ENCODE measurements at regions not wholly inside any gene's neighbourhood (a gene's known extent, or its start where the extent isn't known, plus 50 kb on each side); places are given as distances from the start of the nearest gene placed in this dataset.
A peak's percentile ranks its signal among the peaks of the same experiment; 100 is the strongest.

DNA sequence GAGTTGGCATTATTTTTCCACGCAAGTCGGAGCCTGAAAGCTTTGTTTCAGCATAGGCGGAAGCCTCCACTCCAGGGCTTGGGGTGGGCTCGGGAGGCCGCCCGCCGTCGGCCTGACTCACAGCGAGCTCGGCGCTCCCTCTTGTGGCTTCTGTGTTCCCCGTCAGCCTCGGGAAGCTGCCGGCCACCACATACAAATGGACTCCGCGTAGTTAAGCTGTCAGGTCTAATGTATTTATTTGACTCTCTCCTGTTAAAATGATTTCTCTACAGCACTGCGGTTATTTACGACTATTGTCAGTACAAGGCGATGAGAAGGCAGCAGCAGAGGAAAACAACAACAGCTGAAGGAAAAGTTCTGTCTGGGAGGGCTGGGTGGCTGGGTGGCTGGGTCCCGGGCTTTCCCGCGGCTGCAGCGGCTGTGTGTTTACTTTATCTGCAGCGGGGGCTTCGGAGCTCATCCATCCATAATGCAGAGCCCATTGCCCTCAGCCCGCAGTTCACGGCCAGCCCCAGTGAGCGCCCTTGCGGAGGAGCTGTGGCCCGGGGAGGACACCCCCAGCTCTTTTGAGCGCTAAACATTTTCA is 375.7 kb upstream of the CAMK1G start:
- peak; percentile 24 for DNase-seq (ENCODE audit: low spot score)
- ATAC-seq (ENCODE audit: low FRiP score), result peak; percentile 87
- TF ChIP-seq, protein P1, sequence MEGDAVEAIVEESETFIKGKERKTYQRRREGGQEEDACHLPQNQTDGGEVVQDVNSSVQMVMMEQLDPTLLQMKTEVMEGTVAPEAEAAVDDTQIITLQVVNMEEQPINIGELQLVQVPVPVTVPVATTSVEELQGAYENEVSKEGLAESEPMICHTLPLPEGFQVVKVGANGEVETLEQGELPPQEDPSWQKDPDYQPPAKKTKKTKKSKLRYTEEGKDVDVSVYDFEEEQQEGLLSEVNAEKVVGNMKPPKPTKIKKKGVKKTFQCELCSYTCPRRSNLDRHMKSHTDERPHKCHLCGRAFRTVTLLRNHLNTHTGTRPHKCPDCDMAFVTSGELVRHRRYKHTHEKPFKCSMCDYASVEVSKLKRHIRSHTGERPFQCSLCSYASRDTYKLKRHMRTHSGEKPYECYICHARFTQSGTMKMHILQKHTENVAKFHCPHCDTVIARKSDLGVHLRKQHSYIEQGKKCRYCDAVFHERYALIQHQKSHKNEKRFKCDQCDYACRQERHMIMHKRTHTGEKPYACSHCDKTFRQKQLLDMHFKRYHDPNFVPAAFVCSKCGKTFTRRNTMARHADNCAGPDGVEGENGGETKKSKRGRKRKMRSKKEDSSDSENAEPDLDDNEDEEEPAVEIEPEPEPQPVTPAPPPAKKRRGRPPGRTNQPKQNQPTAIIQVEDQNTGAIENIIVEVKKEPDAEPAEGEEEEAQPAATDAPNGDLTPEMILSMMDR (IDR thresholded peaks at IDR 0.05), result peak in 1 of 3 donors; percentile 50

DNA sequence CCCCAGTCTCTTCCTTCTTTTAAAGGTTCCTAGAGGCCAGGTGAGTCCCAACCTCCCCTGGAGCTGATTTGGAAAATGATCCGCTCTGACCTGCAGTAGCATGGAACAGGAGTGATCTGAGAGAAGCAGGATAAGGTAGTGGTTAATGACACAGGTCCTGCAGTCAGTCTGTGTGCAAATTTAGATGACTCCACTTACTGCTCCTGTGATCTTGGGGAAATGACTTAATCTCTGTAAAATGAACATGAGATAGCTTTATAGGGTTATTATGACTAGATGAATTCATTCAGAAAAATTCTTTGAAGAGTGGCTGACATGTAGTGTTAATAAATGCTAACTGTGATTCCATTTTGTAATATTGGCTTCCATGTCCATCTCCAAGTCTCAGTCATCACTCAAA is 374.9 kb upstream of the CAMK1G start:
- ATAC-seq (ENCODE audit: low FRiP score) (no peak), DNase-seq (ENCODE audit: low spot score) (no peak)

DNA sequence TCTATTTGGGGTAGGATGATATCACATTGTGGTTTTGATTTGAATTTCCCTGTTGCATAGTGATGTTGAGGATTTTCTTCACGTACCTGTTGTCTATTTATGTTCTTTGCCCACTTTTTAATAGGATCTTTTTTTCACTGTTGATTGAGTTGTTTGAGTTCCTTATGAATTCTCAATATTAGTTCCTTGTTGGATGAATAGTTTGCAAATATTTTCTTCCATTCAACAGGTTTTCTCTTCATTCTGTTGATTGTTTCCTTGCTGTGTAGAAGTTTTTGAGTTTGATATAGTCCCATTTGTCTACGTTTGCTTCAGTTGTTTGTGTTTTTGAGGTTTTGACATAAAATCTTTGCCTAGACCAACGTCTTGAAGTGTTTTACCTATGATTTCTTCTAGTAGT is 369.5 kb upstream of the CAMK1G start:
- TF ChIP-seq, protein P1 (IDR thresholded peaks at IDR 0.05), result no peak
- ATAC-seq (ENCODE audit: low FRiP score) (no peak), DNase-seq (ENCODE audit: low spot score) (no peak)

More for the DNA sequence above, 374.9 kb upstream of the CAMK1G start:
- TF ChIP-seq, protein P1 (IDR thresholded peaks at IDR 0.05), result no peak

DNA sequence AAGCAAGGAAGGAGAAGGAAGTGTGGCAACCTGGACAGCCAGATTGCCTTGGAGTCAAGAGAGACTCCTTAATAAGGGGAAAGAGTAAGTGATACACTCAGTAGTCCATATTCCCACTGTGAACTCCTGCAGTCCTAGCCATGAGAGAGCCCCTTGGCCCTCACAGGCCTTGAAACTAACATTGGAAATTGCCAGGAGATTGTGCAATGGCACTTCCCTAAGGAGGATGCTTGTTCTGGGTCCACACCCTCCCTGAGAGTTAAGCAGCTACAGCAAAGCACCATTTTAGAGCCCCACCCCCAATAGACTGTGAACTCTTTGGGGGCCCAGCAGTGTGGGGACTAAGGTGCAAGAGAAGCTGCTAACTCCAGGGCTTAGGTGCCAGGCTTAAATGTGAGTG is 367.7 kb upstream of the CAMK1G start:
- no peak for DNase-seq (ENCODE audit: low spot score)
- TF ChIP-seq, protein P1 (IDR thresholded peaks at IDR 0.05), result no peak
- ATAC-seq (ENCODE audit: low FRiP score), result no peak

DNA sequence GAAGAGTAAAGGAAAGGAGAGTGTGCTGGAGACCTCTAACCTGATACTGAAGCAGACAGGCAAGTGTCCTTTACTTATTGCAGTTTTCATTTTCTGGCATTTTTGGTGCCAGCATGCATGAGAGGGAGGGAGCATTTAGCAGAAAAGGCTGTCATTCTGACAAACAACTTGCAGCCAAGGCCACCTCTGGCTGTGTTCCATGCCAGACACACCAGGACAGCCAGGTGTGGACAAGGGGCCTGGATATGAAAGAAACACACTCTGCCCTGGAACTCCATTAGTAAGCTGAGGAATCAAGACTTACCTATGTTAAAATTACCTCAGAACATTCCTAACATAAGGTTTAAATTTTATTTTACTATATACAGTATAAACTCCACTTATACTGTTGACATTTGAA is 365.4 kb upstream of the CAMK1G start:
- TF ChIP-seq, protein P1 (IDR thresholded peaks at IDR 0.05), result no peak
- no peak for ATAC-seq (ENCODE audit: low FRiP score)
- DNase-seq (ENCODE audit: low spot score), result no peak

DNA sequence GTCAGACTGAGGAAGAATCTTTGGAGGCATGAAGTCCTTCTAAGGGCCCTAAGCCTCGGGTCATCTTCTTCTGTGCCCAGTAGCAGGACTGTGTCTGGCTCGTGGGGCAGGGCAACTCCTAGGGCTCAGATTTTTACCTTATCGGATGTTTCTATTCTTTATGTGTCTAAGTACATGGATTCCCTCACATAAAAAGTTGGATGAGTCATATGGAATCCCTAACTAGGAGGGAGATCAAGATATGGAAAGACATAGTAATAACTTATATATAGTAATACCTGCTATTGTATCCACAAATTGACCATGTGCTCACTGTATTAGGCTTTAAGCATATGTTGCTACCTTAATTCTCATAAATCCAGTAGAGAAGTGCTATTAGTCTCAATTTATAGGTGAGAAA is 364.5 kb upstream of the CAMK1G start:
- TF ChIP-seq, protein P1 (IDR thresholded peaks at IDR 0.05), result no peak
- no peak for ATAC-seq (ENCODE audit: low FRiP score)
- no peak for DNase-seq (ENCODE audit: low spot score)

DNA sequence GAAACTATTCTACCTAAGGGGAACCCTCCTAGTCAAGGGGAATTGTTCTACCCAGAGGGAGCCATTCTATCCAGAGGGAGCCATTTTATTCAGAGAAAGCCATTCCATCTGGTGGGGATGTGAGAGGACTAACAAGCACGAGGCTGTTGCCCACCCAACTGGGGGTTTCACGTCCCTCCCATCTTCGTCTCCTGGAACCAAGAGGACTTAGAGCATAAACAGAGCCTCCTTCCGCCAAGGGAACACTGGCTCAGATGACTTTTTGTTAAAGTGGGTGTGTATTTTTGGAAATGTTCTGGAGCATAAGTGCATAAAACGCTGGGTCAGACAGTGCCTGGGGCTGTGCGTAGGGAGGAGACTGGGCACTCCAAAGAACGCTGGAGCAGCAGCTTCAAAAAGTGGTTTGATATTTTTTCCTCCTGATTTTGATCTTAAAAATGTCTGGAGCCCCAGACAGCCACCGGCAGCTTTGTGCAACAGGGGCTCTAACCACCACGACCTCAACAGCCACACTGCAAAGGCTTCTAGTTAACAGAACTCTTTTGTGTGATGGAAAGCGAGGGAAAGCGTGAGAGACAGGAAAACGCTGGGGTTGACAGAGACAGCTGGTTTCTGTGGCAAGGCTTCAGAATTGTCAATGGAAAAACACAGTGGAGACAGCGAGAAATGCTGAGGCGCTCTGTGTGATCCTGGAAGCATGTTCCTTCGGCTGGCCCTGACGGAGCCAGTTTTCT is 363.6 kb upstream of the CAMK1G start:
- TF ChIP-seq, protein P1 (IDR thresholded peaks at IDR 0.05), result no peak
- ATAC-seq (ENCODE audit: low FRiP score) (no peak), DNase-seq (ENCODE audit: low spot score) (no peak)
